ENCODE measurements at regions not wholly inside any gene's neighbourhood (a gene's known extent, or its start where the extent isn't known, plus 50 kb on each side); places are given as distances from the start of the nearest gene placed in this dataset.

- TF ChIP-seq CTCF (IDR thresholded peaks at IDR 0.05): no peak
- no peak for TF ChIP-seq POLR2A (IDR thresholded peaks at IDR 0.05)
Observed at GRCh38 chr16:49128740-49129139, 152.9 kb downstream of the CBLN1 start.
